Panc1 (cell line): ENCODE measurements at regions not wholly inside any gene's neighbourhood (a gene's known extent, or its start where the extent isn't known, plus 50 kb on each side); places are given as distances from the start of the nearest gene placed in this dataset.
"Not testable (repeated sequence)": the region's sequence is repeated elsewhere in the genome, so short reads cannot be mapped to it uniquely, and the experiment has no call there.

Source experiments
- CTCF ChIP-seq: fragments of 450-650 bp; IDR thresholded peaks from 2 replicates; pipeline ENCODE4 v1.5.1; 2017; ENCODE audit warnings: mild to moderate bottlenecking
- POLR2AphosphoS5 ChIP-seq: IDR thresholded peaks from 2 replicates; pipeline ENCODE4 v1.6.1; 2012; ENCODE audit warnings: mild to moderate bottlenecking, low read depth, low read length, moderate library complexity

GRCh38 chrX:3902222-3902621, 188.8 kb upstream of the PRKX start:
- TF ChIP-seq CTCF, POLR2AphosphoS5: not testable (repeated sequence)
